ENCODE measurements at regions not wholly inside any gene's neighbourhood (a gene's known extent, or its start where the extent isn't known, plus 50 kb on each side); places are given as distances from the start of the nearest gene placed in this dataset.

GRCh38 chr1:5385096-5385799 lies 607.0 kb downstream of the NPHP4 start:
- H3K9ac ChIP-seq = no peak overlapping the region
- no peak overlapping the region for H3K27ac ChIP-seq
- no peaks in the 10 kb centered on the region for H3K27me3 ChIP-seq (ENCODE audit: control insufficient read depth, insufficient read depth, low read length)

GRCh38 chr1:5381491-5381890 lies 610.7 kb downstream of the NPHP4 start:
- no peak overlapping the region for H3K27ac ChIP-seq
- H3K4me1 ChIP-seq = no peaks in the 10 kb centered on the region
- no peak for TF ChIP-seq CTCF (IDR thresholded peaks at IDR 0.05)
- H3K9me3 ChIP-seq (ENCODE audit: control insufficient read depth, low read length) = no peaks in the 10 kb centered on the region
- no peaks in the 10 kb centered on the region for H3K79me2 ChIP-seq
- H3K36me3 ChIP-seq (ENCODE audit: control insufficient read depth, insufficient read depth, low read length) = no peaks in the 10 kb centered on the region
- H3K4me2 ChIP-seq (ENCODE audit: low read length) = no peak overlapping the region
- H3K4me3 ChIP-seq (ENCODE audit: low read depth, low read length) = no peak overlapping the region
- peaks cover 2% of the 10 kb centered on the region for H3K27me3 ChIP-seq (ENCODE audit: control insufficient read depth, insufficient read depth, low read length)
- no peak overlapping the region for H2AFZ ChIP-seq
- H3K9ac ChIP-seq = no peak overlapping the region

More at GRCh38 chr1:5385096-5385799, 607.0 kb downstream of the NPHP4 start:
- H3K9me3 ChIP-seq (ENCODE audit: control insufficient read depth, low read length) = no peaks in the 10 kb centered on the region
- no peaks in the 10 kb centered on the region for H3K79me2 ChIP-seq
- no peak overlapping the region for H3K4me3 ChIP-seq (ENCODE audit: low read depth, low read length)
- no peaks in the 10 kb centered on the region for H3K36me3 ChIP-seq (ENCODE audit: control insufficient read depth, insufficient read depth, low read length)
- H3K4me1 ChIP-seq = no peaks in the 10 kb centered on the region
- no peak for TF ChIP-seq CTCF (IDR thresholded peaks at IDR 0.05)
- H3K4me2 ChIP-seq (ENCODE audit: low read length) = no peak overlapping the region
- H2AFZ ChIP-seq = no peak overlapping the region

- Histone ChIP-seq H3K4me3 (ENCODE audit: low read depth, low read length) (no peak overlapping the region), H3K4me2 (ENCODE audit: low read length) (no peak overlapping the region), H3K9me3 (ENCODE audit: control insufficient read depth, low read length) (no peaks in the 10 kb centered on the region), H2AFZ (no peak overlapping the region), H3K36me3 (ENCODE audit: control insufficient read depth, insufficient read depth, low read length) (no peaks in the 10 kb centered on the region), H3K27ac (no peak overlapping the region), H3K4me1 (no peaks in the 10 kb centered on the region), H3K79me2 (no peaks in the 10 kb centered on the region), H3K27me3 (ENCODE audit: control insufficient read depth, insufficient read depth, low read length) (peaks cover 2% of the 10 kb centered on the region), H3K9ac (no peak overlapping the region)
- no peak for TF ChIP-seq CTCF (IDR thresholded peaks at IDR 0.05)
Observed at GRCh38 chr1:5379176-5379759, 613.0 kb downstream of the NPHP4 start.

- Histone ChIP-seq H2AFZ (no peak overlapping the region), H3K4me3 (ENCODE audit: low read depth, low read length) (no peak overlapping the region), H3K27me3 (ENCODE audit: control insufficient read depth, insufficient read depth, low read length) (peaks cover 2% of the 10 kb centered on the region), H3K36me3 (ENCODE audit: control insufficient read depth, insufficient read depth, low read length) (no peaks in the 10 kb centered on the region), H3K9ac (no peak overlapping the region), H3K4me1 (no peaks in the 10 kb centered on the region), H3K79me2 (no peaks in the 10 kb centered on the region), H3K27ac (no peak overlapping the region), H3K4me2 (ENCODE audit: low read length) (no peak overlapping the region), H3K9me3 (ENCODE audit: control insufficient read depth, low read length) (no peaks in the 10 kb centered on the region)
- TF ChIP-seq CTCF (IDR thresholded peaks at IDR 0.05) = no peak
Observed at GRCh38 chr1:5376538-5377247, 615.5 kb downstream of the NPHP4 start.
